Neural cell (in vitro differentiated cells): ENCODE measurements at regions not wholly inside any gene's neighbourhood (a gene's known extent, or its start where the extent isn't known, plus 50 kb on each side); places are given as distances from the start of the nearest gene placed in this dataset.

Experiments
- H2AFZ ChIP-seq: fragments of 200-600, 300-800 bp; sonication (generic), shearing (Covaris generic); 2 replicates; pipeline ENCODE4 v1.6.0; 2014; ENCODE audit warnings: low read depth, mild to moderate bottlenecking, antibody characterized with exemption, low read length, moderate library complexity
- H3F3A ChIP-seq: fragments of 200-600 bp; shearing (Covaris generic); 2 replicates; pipeline ENCODE4 v1.6.1; 2016; ENCODE audit warnings: mild to moderate bottlenecking, moderate library complexity, mixed read lengths, antibody characterized with exemption, low read length; ENCODE audit not compliant: insufficient read depth, poor library complexity, severe bottlenecking
- H3K27ac ChIP-seq: fragments of 200-600, 300-800 bp; sonication (generic), shearing (Covaris generic); 2 replicates; pipeline ENCODE4 v1.5.1; 2014; ENCODE audit warnings: mild to moderate bottlenecking, low read length, moderate library complexity
- H3K27me3 ChIP-seq: fragments of 300-800, 200-600 bp; sonication (generic), shearing (Covaris generic); 2 replicates; pipeline ENCODE4 v1.6.0; 2014; ENCODE audit warnings: mild to moderate bottlenecking, low read depth, low read length, moderate library complexity; ENCODE audit not compliant: insufficient read depth
- H3K36me3 ChIP-seq: fragments of 300-800, 200-600 bp; sonication (generic), shearing (Covaris generic); 2 replicates; pipeline ENCODE4 v1.5.1; 2014; ENCODE audit warnings: mild to moderate bottlenecking, antibody characterized with exemption, low read length, moderate library complexity; ENCODE audit not compliant: insufficient read depth
- H3K4me2 ChIP-seq: fragments of 300-800, 200-600 bp; sonication (generic), shearing (Covaris generic); 2 replicates; pipeline ENCODE4 v1.6.0; 2014; ENCODE audit warnings: mild to moderate bottlenecking, low read length
- H3K4me3 ChIP-seq: fragments of 300-800, 200-600 bp; sonication (generic), shearing (Covaris generic); 2 replicates; pipeline ENCODE4 v1.5.1; 2014; ENCODE audit warnings: mild to moderate bottlenecking, low read length, moderate library complexity
- H3K79me2 ChIP-seq: fragments of 200-600 bp; shearing (Covaris generic); replicated peaks from 2 replicates; pipeline ENCODE4 v1.6.0; 2014; ENCODE audit warnings: mild to moderate bottlenecking, low read length, moderate library complexity; ENCODE audit not compliant: insufficient read depth
- H3K9ac ChIP-seq: fragments of 300-800, 200-600 bp; sonication (generic), shearing (Covaris generic); 2 replicates; pipeline ENCODE4 v1.6.1; 2016; ENCODE audit warnings: mild to moderate bottlenecking, low read length, mixed read lengths
- H3K9me2 ChIP-seq: fragments of 200-600 bp; shearing (Covaris generic); 2 replicates; pipeline ENCODE4 v1.6.1; 2016; ENCODE audit warnings: mild to moderate bottlenecking, low read length, mixed read lengths; ENCODE audit not compliant: insufficient read depth
- H3K9me3 ChIP-seq: fragments of 200-600, 300-800 bp; sonication (generic), shearing (Covaris generic); 2 replicates; pipeline ENCODE4 v1.6.1; 2016; ENCODE audit warnings: mild to moderate bottlenecking, mixed run types, low read length, moderate library complexity, mixed read lengths
- H4K20me1 ChIP-seq: fragments of 200-600 bp; shearing (Covaris generic); 2 replicates; pipeline ENCODE4 v1.6.1; 2016; ENCODE audit warnings: mild to moderate bottlenecking, mixed run types; ENCODE audit not compliant: insufficient read depth
- CTCF ChIP-seq: fragments of 450-650 bp; IDR thresholded peaks from 2 replicates; pipeline ENCODE4 v1.5.1; 2014; ENCODE audit warnings: antibody characterized with exemption, mild to moderate bottlenecking, moderate library complexity; ENCODE audit not compliant: poor library complexity, severe bottlenecking
- EP300 ChIP-seq: fragments of 450-650 bp; conservative IDR thresholded peaks from 2 replicates; pipeline ENCODE4 v1.6.1; 2014; ENCODE audit warnings: antibody characterized with exemption, mild to moderate bottlenecking, moderate library complexity; ENCODE audit not compliant: poor library complexity, severe bottlenecking
- EZH2 ChIP-seq: fragments of 200-600, 300-800 bp; shearing (Covaris generic), sonication (generic); IDR thresholded peaks from 2 replicates; pipeline ENCODE4 v1.6.1; 2014; ENCODE audit warnings: antibody characterized with exemption, low read length, borderline replicate concordance, mild to moderate bottlenecking; ENCODE audit not compliant: insufficient read depth, poor library complexity, severe bottlenecking
- MXI1 ChIP-seq: fragments of 450-650 bp; conservative IDR thresholded peaks from 2 replicates; pipeline ENCODE4 v1.6.1; 2014; ENCODE audit warnings: antibody characterized with exemption, mild to moderate bottlenecking; ENCODE audit not compliant: poor library complexity, severe bottlenecking
- POLR2AphosphoS5 ChIP-seq: IDR thresholded peaks from 2 replicates; pipeline ENCODE4 v1.6.1; 2012
- RAD21 ChIP-seq: fragments of 450-650 bp; conservative IDR thresholded peaks from 2 replicates; pipeline ENCODE4 v1.6.1; 2014; ENCODE audit warnings: antibody characterized with exemption, mild to moderate bottlenecking, moderate library complexity
- REST ChIP-seq: IDR thresholded peaks from 2 replicates; pipeline ENCODE4 v1.6.1; 2012; ENCODE audit warnings: borderline replicate concordance
- SMC3 ChIP-seq: fragments of 450-650 bp; conservative IDR thresholded peaks from 2 replicates; pipeline ENCODE4 v1.6.1; 2014; ENCODE audit warnings: antibody characterized with exemption, mild to moderate bottlenecking, moderate library complexity; ENCODE audit not compliant: poor library complexity
- TAF1 ChIP-seq: IDR thresholded peaks from 2 replicates; pipeline ENCODE4 v1.6.1; 2012; ENCODE audit warnings: low read depth

- H3K9me2 ChIP-seq: no peaks in the 10 kb centered on the region
- no peaks in the 10 kb centered on the region for H3K9me3 ChIP-seq
- H3K27ac ChIP-seq: no peak overlapping the region
- no peak overlapping the region for H3K4me3 ChIP-seq
- no peaks in the 10 kb centered on the region for H3K79me2 ChIP-seq
- no peak for TF ChIP-seq EZH2
- TF ChIP-seq POLR2AphosphoS5: no peak
- TF ChIP-seq RAD21: no peak
- no peak for TF ChIP-seq EP300
- TF ChIP-seq MXI1: no peak
- TF ChIP-seq TAF1: no peak
- no peak for TF ChIP-seq SMC3
- no peak for TF ChIP-seq REST
- no peak for TF ChIP-seq CTCF
- H4K20me1 ChIP-seq: no peaks in the 10 kb centered on the region
- no peak overlapping the region for H3K9ac ChIP-seq
- no peaks in the 10 kb centered on the region for H3K36me3 ChIP-seq
- H3K4me2 ChIP-seq: no peak overlapping the region
- H3K27me3 ChIP-seq: no peaks in the 10 kb centered on the region
- H2AFZ ChIP-seq: no peak overlapping the region
- H3F3A ChIP-seq: no peaks in the 10 kb centered on the region
These were observed 103.9 kb upstream of the IFNE start for GRCh38 chr9:21585756-21586752.

- no peaks in the 10 kb centered on the region for H3K9me3 ChIP-seq
- H3K79me2 ChIP-seq: no peaks in the 10 kb centered on the region
- H4K20me1 ChIP-seq: no peaks in the 10 kb centered on the region
- no peak for TF ChIP-seq POLR2AphosphoS5
- no peak for TF ChIP-seq CTCF
- TF ChIP-seq TAF1: no peak
- no peak for TF ChIP-seq EZH2
- TF ChIP-seq RAD21: no peak
- no peak for TF ChIP-seq MXI1
- no peak for TF ChIP-seq EP300
- TF ChIP-seq SMC3: no peak
- TF ChIP-seq REST: no peak
- H3K4me2 ChIP-seq: no peak overlapping the region
- no peaks in the 10 kb centered on the region for H3K9me2 ChIP-seq
- H3K9ac ChIP-seq: no peak overlapping the region
- no peak overlapping the region for H3K27ac ChIP-seq
- no peak overlapping the region for H3K4me3 ChIP-seq
- H3K36me3 ChIP-seq: no peaks in the 10 kb centered on the region
- H2AFZ ChIP-seq: no peak overlapping the region
- no peaks in the 10 kb centered on the region for H3K27me3 ChIP-seq
- no peaks in the 10 kb centered on the region for H3F3A ChIP-seq
These were observed 107.4 kb upstream of the IFNE start for GRCh38 chr9:21589344-21590056.
